Effector memory CD8-positive, alpha-beta T cell (primary cell): ENCODE measurements at regions not wholly inside any gene's neighbourhood (a gene's known extent, or its start where the extent isn't known, plus 50 kb on each side); places are given as distances from the start of the nearest gene placed in this dataset.

Source experiments
- ATAC-seq: fragments of 150-1000 bp; cut with Tn5 transposase; replicated peaks from 2 replicates; pipeline ENCODE4 v1.10.0; 2021; ENCODE audit warnings: mild to moderate bottlenecking, moderate library complexity
- DNase-seq, 3 experiments: peaks; one replicate each; pipeline ENCODE4 v3.0.0; 2021
- H3K27ac Mint-ChIP-seq, 2 donors: one replicate each; pipeline ENCODE4 v1.8.0; 2022; ENCODE audit warnings: mild to moderate bottlenecking in 2 of 2, mixed read lengths in 2 of 2, moderate library complexity in 2 of 2
- H3K27me3 Mint-ChIP-seq, 2 donors: one replicate each; pipeline ENCODE4 v1.8.0; 2022; ENCODE audit warnings: mixed read lengths in 2 of 2
- H3K36me3 Mint-ChIP-seq: one replicate; pipeline ENCODE4 v1.8.0; 2022; ENCODE audit warnings: mild to moderate bottlenecking, moderate library complexity, mixed read lengths; ENCODE audit not compliant: insufficient read depth
- H3K4me1 Mint-ChIP-seq, 2 donors: one replicate each; pipeline ENCODE4 v1.8.0; 2022; ENCODE audit warnings: low read depth in 2 of 2, mixed read lengths in 2 of 2
- H3K4me3 Mint-ChIP-seq, 2 donors: one replicate each; pipeline ENCODE4 v1.8.0; 2022; ENCODE audit warnings: mild to moderate bottlenecking in 2 of 2, mixed read lengths in 2 of 2, moderate library complexity in 2 of 2
- H3K9me3 Mint-ChIP-seq, 2 donors: one replicate each; pipeline ENCODE4 v1.8.0; 2022; ENCODE audit warnings: mixed read lengths in 2 of 2

GRCh38 chrX:97847885-97848679 is 964.4 kb downstream of the RPA4 start:
- ATAC-seq (no peak), DNase-seq (no peak)
- Mint-ChIP-seq H3K27me3 (no peaks in the 10 kb centered on the region), H3K36me3 (no peaks in the 10 kb centered on the region), H3K4me1 (peaks cover 0 to 3% of the 10 kb centered on the region in 2 donors), H3K27ac (no peak overlapping the region), H3K4me3 (no peak overlapping the region), H3K9me3 (peaks cover 9 to 34% of the 10 kb centered on the region in 2 donors)

- Mint-ChIP-seq H3K9me3 (peaks cover 9 to 27% of the 10 kb centered on the region in 2 donors), H3K4me1 (peaks cover 0 to 3% of the 10 kb centered on the region in 2 donors), H3K27ac (no peak overlapping the region), H3K27me3 (no peaks in the 10 kb centered on the region), H3K4me3 (no peak overlapping the region), H3K36me3 (no peaks in the 10 kb centered on the region)
- ATAC-seq (no peak), DNase-seq (no peak)
These were observed 966.2 kb downstream of the RPA4 start for GRCh38 chrX:97849951-97850350.

- ATAC-seq: no peak
- Mint-ChIP-seq H3K4me1 (peaks cover 0 to 3% of the 10 kb centered on the region in 2 donors), H3K4me3 (no peak overlapping the region), H3K27ac (no peak overlapping the region), H3K36me3 (no peaks in the 10 kb centered on the region), H3K27me3 (no peaks in the 10 kb centered on the region), H3K9me3 (peaks cover 9 to 18% of the 10 kb centered on the region in 2 donors)
- no peak for DNase-seq
These were observed 967.2 kb downstream of the RPA4 start for GRCh38 chrX:97850911-97851310.

GRCh38 chrX:97854086-97854485 is 970.4 kb downstream of the RPA4 start:
- Mint-ChIP-seq H3K27ac (no peak overlapping the region), H3K4me3 (no peak overlapping the region), H3K4me1 (no peaks in the 10 kb centered on the region), H3K36me3 (no peaks in the 10 kb centered on the region), H3K27me3 (no peaks in the 10 kb centered on the region), H3K9me3 (peaks cover 0 to under 1% of the 10 kb centered on the region in 2 donors)
- ATAC-seq (no peak), DNase-seq (no peak)

- Mint-ChIP-seq H3K4me3 (no peak overlapping the region), H3K4me1 (no peaks in the 10 kb centered on the region)
- DNase-seq: no peak
These were observed 974.9 kb downstream of the RPA4 start for GRCh38 chrX:97858592-97858991.

GRCh38 chrX:97860226-97860625 is 976.5 kb downstream of the RPA4 start:
- ATAC-seq: no peak
- Mint-ChIP-seq H3K4me1 (no peaks in the 10 kb centered on the region), H3K9me3 (no peaks in the 10 kb centered on the region), H3K36me3 (no peaks in the 10 kb centered on the region), H3K27ac (no peak overlapping the region), H3K4me3 (no peak overlapping the region), H3K27me3 (no peaks in the 10 kb centered on the region)
- no peak for DNase-seq

More at GRCh38 chrX:97858592-97858991, 974.9 kb downstream of the RPA4 start:
- no peaks in the 10 kb centered on the region for H3K27me3 Mint-ChIP-seq
- H3K27ac Mint-ChIP-seq: no peak overlapping the region
- no peaks in the 10 kb centered on the region for H3K36me3 Mint-ChIP-seq
- no peak for ATAC-seq
- no peaks in the 10 kb centered on the region for H3K9me3 Mint-ChIP-seq

GRCh38 chrX:97863261-97863660 is 979.6 kb downstream of the RPA4 start:
- H3K4me1 Mint-ChIP-seq: no peaks in the 10 kb centered on the region
- DNase-seq (no peak), ATAC-seq (no peak)
- no peak overlapping the region for H3K27ac Mint-ChIP-seq
- no peaks in the 10 kb centered on the region for H3K36me3 Mint-ChIP-seq
- H3K27me3 Mint-ChIP-seq: no peaks in the 10 kb centered on the region
- H3K9me3 Mint-ChIP-seq: no peaks in the 10 kb centered on the region
- no peak overlapping the region for H3K4me3 Mint-ChIP-seq

- ATAC-seq (no peak), DNase-seq (no peak)
- H3K4me1 Mint-ChIP-seq: no peaks in the 10 kb centered on the region
- H3K27ac Mint-ChIP-seq: no peak overlapping the region
- no peaks in the 10 kb centered on the region for H3K27me3 Mint-ChIP-seq
- no peaks in the 10 kb centered on the region for H3K36me3 Mint-ChIP-seq
- H3K4me3 Mint-ChIP-seq: no peak overlapping the region
- H3K9me3 Mint-ChIP-seq: no peaks in the 10 kb centered on the region
These were observed 983.6 kb downstream of the RPA4 start for GRCh38 chrX:97867266-97867665.

GRCh38 chrX:97876697-97877407 is 993.1 kb downstream of the RPA4 start:
- ATAC-seq: no peak
- H3K4me1 Mint-ChIP-seq: no peaks in the 10 kb centered on the region
- no peak for DNase-seq
- H3K27ac Mint-ChIP-seq: no peak overlapping the region
- H3K27me3 Mint-ChIP-seq: no peaks in the 10 kb centered on the region
- no peak overlapping the region for H3K4me3 Mint-ChIP-seq
- no peaks in the 10 kb centered on the region for H3K36me3 Mint-ChIP-seq
- no peaks in the 10 kb centered on the region for H3K9me3 Mint-ChIP-seq

GRCh38 chrX:97882306-97882705 is 998.6 kb downstream of the RPA4 start:
- no peak for ATAC-seq
- H3K4me3 Mint-ChIP-seq: no peak overlapping the region
- H3K9me3 Mint-ChIP-seq: no peaks in the 10 kb centered on the region
- H3K4me1 Mint-ChIP-seq: no peaks in the 10 kb centered on the region
- H3K36me3 Mint-ChIP-seq: no peaks in the 10 kb centered on the region
- no peaks in the 10 kb centered on the region for H3K27me3 Mint-ChIP-seq
- H3K27ac Mint-ChIP-seq: no peak overlapping the region
- DNase-seq: no peak

- Mint-ChIP-seq H3K36me3 (no peaks in the 10 kb centered on the region), H3K4me3 (no peak overlapping the region), H3K4me1 (no peaks in the 10 kb centered on the region), H3K27me3 (no peaks in the 10 kb centered on the region), H3K27ac (no peak overlapping the region), H3K9me3 (peaks cover 0 to 2% of the 10 kb centered on the region in 2 donors)
- no peak for DNase-seq
- ATAC-seq: no peak
These were observed 1012.0 kb downstream of the RPA4 start for GRCh38 chrX:97895751-97896150.

GRCh38 chrX:97897998-97898397 is 1014.3 kb downstream of the RPA4 start:
- no peaks in the 10 kb centered on the region for H3K4me1 Mint-ChIP-seq
- H3K9me3 Mint-ChIP-seq: peaks cover 0 to under 1% of the 10 kb centered on the region in 2 donors
- DNase-seq: no peak
- no peak overlapping the region for H3K27ac Mint-ChIP-seq
- H3K4me3 Mint-ChIP-seq: no peak overlapping the region
- no peaks in the 10 kb centered on the region for H3K27me3 Mint-ChIP-seq
- H3K36me3 Mint-ChIP-seq: no peaks in the 10 kb centered on the region
- no peak for ATAC-seq

- no peak for DNase-seq
- H3K4me1 Mint-ChIP-seq: no peaks in the 10 kb centered on the region
These were observed 1015.1 kb downstream of the RPA4 start for GRCh38 chrX:97898798-97899197.

GRCh38 chrX:97907791-97908190 is 1024.1 kb downstream of the RPA4 start:
- no peaks in the 10 kb centered on the region for H3K4me1 Mint-ChIP-seq
- ATAC-seq: no peak
- no peak overlapping the region for H3K27ac Mint-ChIP-seq

More at GRCh38 chrX:97898798-97899197, 1015.1 kb downstream of the RPA4 start:
- ATAC-seq: no peak
- Mint-ChIP-seq H3K4me3 (no peak overlapping the region), H3K27ac (no peak overlapping the region), H3K9me3 (no peaks in the 10 kb centered on the region), H3K27me3 (no peaks in the 10 kb centered on the region), H3K36me3 (no peaks in the 10 kb centered on the region)

More at GRCh38 chrX:97907791-97908190, 1024.1 kb downstream of the RPA4 start:
- peaks cover 1 to 7% of the 10 kb centered on the region in 2 donors for H3K9me3 Mint-ChIP-seq
- H3K27me3 Mint-ChIP-seq: no peaks in the 10 kb centered on the region
- no peaks in the 10 kb centered on the region for H3K36me3 Mint-ChIP-seq
- DNase-seq: no peak
- H3K4me3 Mint-ChIP-seq: no peak overlapping the region
